GM23338 (cell line): ENCODE measurements at regions not wholly inside any gene's neighbourhood (a gene's known extent, or its start where the extent isn't known, plus 50 kb on each side); places are given as distances from the start of the nearest gene placed in this dataset.

Source experiments
- ATAC-seq: fragments of 200-7000 bp; cut with Tn5 transposase; 3 replicates; pipeline ENCODE4 v1.9.1; 2020
- DNase-seq: peaks from one replicate; pipeline ENCODE4 v3.0.0-alpha.2; 2015; ENCODE audit warnings: low spot score
- H2AFZ ChIP-seq: fragments of 200-600 bp; sonication (generic); 2 replicates; pipeline ENCODE4 v1.8.0; 2016; ENCODE audit warnings: antibody characterized with exemption, mild to moderate bottlenecking, moderate library complexity
- H3F3A ChIP-seq: fragments of 200-600 bp; sonication (generic); replicated peaks from 2 replicates; pipeline ENCODE4 v1.8.0; 2017; ENCODE audit warnings: antibody characterized with exemption, mixed run types, low read depth
- H3K27ac ChIP-seq: fragments of 200-600 bp; sonication (generic); 2 replicates; pipeline ENCODE4 v1.6.1; 2016; ENCODE audit warnings: low read depth
- H3K27me3 ChIP-seq: fragments of 200-600 bp; sonication (generic); 2 replicates; pipeline ENCODE4 v1.8.0; 2016; ENCODE audit warnings: mild to moderate bottlenecking, mixed run types, moderate library complexity; ENCODE audit not compliant: insufficient read depth
- H3K36me3 ChIP-seq: fragments of 200-600 bp; sonication (generic); 2 replicates; pipeline ENCODE4 v1.8.0; 2016; ENCODE audit warnings: mild to moderate bottlenecking; ENCODE audit not compliant: insufficient read depth
- H3K4me1 ChIP-seq: fragments of 200-600 bp; sonication (generic); 2 replicates; pipeline ENCODE4 v1.8.0; 2016; ENCODE audit warnings: mild to moderate bottlenecking, moderate library complexity; ENCODE audit not compliant: insufficient read depth
- H3K4me2 ChIP-seq: fragments of 200-600 bp; sonication (generic); 2 replicates; pipeline ENCODE4 v1.7.1; 2017; ENCODE audit warnings: mixed run types
- H3K4me3 ChIP-seq: fragments of 200-600 bp; sonication (generic); 2 replicates; pipeline ENCODE4 v1.6.1; 2016; ENCODE audit warnings: mixed run types
- H3K79me2 ChIP-seq: fragments of 200-600 bp; sonication (generic); replicated peaks from 2 replicates; pipeline ENCODE4 v1.8.0; 2017; ENCODE audit warnings: mild to moderate bottlenecking; ENCODE audit not compliant: insufficient read depth
- H3K9me2 ChIP-seq: fragments of 200-600 bp; sonication (generic); 2 replicates; pipeline ENCODE4 v1.8.0; 2017; ENCODE audit not compliant: insufficient read depth
- H4K20me1 ChIP-seq: fragments of 200-600 bp; sonication (generic); replicated peaks from 2 replicates; pipeline ENCODE4 v1.8.0; 2017; ENCODE audit warnings: mild to moderate bottlenecking; ENCODE audit not compliant: insufficient read depth
- H3K27ac Mint-ChIP-seq: 2 replicates; pipeline ENCODE4 v1.8.0; 2020; ENCODE audit warnings: inconsistent platforms, mild to moderate bottlenecking, moderate library complexity, mixed read lengths
- H3K27me3 Mint-ChIP-seq: 3 replicates; pipeline ENCODE4 v1.8.0; 2022; ENCODE audit warnings: low read depth, mild to moderate bottlenecking, moderate library complexity, mixed read lengths, inconsistent platforms; ENCODE audit not compliant: insufficient read depth, poor library complexity
- H3K36me3 Mint-ChIP-seq: 3 replicates; pipeline ENCODE4 v1.8.0; 2021; ENCODE audit warnings: low read depth, mild to moderate bottlenecking, inconsistent platforms, moderate library complexity, mixed read lengths
- H3K4me1 Mint-ChIP-seq: 3 replicates; pipeline ENCODE4 v1.8.0; 2020; ENCODE audit warnings: mild to moderate bottlenecking, inconsistent platforms, mixed read lengths
- H3K4me3 Mint-ChIP-seq: 3 replicates; pipeline ENCODE4 v1.8.0; 2021; ENCODE audit warnings: moderate library complexity, mild to moderate bottlenecking, inconsistent platforms, mixed read lengths
- H3K9me3 Mint-ChIP-seq: 3 replicates; pipeline ENCODE4 v1.8.0; 2020; ENCODE audit warnings: moderate library complexity, mild to moderate bottlenecking, inconsistent platforms, mixed read lengths
- CREB1 ChIP-seq: fragments of 250-450 bp; sonication (Bioruptor Pico); IDR thresholded peaks from 2 replicates; pipeline ENCODE4 v1.5.0; 2020; ENCODE audit warnings: low read depth, mild to moderate bottlenecking, moderate library complexity
- CTCF ChIP-seq, 2 experiments: fragments of 200-600 bp in 1 of 2; sonication (generic) in 1 of 2; conservative IDR thresholded peaks; 2 replicates each; pipeline versions ENCODE4 v1.5.1 to v1.6.1; 2016 to 2017; ENCODE audit warnings: antibody characterized with exemption in 2 of 2, low read depth in 2 of 2, mild to moderate bottlenecking in 2 of 2, moderate library complexity in 1 of 2
- ETS1 ChIP-seq: IDR thresholded peaks from 2 replicates; pipeline ENCODE4 v1.6.1; 2016; ENCODE audit warnings: antibody characterized with exemption
- EZH2phosphoT487 ChIP-seq: fragments of 200-600 bp; sonication (generic); IDR thresholded peaks from one replicate; pipeline ENCODE4 v1.8.1; 2018; ENCODE audit warnings: antibody characterized with exemption; ENCODE audit not compliant: unreplicated experiment
- STAT1 ChIP-seq: IDR thresholded peaks from one replicate; pipeline ENCODE4 v1.6.1; 2016; ENCODE audit warnings: antibody characterized with exemption; ENCODE audit not compliant: unreplicated experiment
- ZNF114 ChIP-seq: fragments of 250-450 bp; sonication (Bioruptor Pico); IDR thresholded peaks from 2 replicates; pipeline ENCODE4 v1.5.0; 2020; ENCODE audit warnings: mild to moderate bottlenecking, moderate library complexity
- ZNF331 ChIP-seq: fragments of 250-450 bp; sonication (Bioruptor Pico); IDR thresholded peaks from 2 replicates; pipeline ENCODE4 v1.5.0; 2020; ENCODE audit warnings: low read depth, mild to moderate bottlenecking, moderate library complexity
- ZNF462 ChIP-seq: fragments of 250-450 bp; sonication (Bioruptor Pico); IDR thresholded peaks from 2 replicates; pipeline ENCODE4 v1.5.0; 2020; ENCODE audit warnings: mild to moderate bottlenecking, moderate library complexity
- TF ChIP-seq, protein P1 (sequence below): IDR thresholded peaks from one replicate; pipeline ENCODE4 v1.6.1; 2018; ENCODE audit warnings: antibody characterized with exemption; ENCODE audit not compliant: unreplicated experiment

DNA sequence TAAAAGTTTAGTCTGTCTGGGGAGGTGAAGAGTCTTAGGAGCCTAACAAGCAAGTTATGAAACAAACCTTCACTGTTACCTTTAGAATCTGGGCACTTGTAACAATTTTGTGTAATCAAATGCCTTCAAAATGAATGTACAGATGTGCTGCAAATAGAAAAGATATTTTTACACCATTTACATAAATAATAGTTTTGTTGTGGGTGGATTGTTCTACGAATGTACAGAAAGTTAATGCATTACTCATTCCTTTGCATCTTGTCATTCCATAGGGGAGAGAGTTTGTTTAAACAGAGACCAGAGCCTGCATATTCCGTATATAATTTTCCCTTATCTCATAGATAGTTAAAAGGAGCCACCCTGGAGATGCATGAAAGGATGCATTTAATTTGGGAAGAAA is 576.9 kb upstream of the SGCD start:
- Histone ChIP-seq H3K4me2 (no peak overlapping the region), H3K4me1 (no peaks in the 10 kb centered on the region), H3K36me3 (no peaks in the 10 kb centered on the region), H2AFZ (no peak overlapping the region), H3K4me3 (no peak overlapping the region), H3K9me2 (0 out of 2 replicates have a peak, but pooled peaks cover 2% of the 10 kb centered on the region), H3K27ac (no peak overlapping the region), H3K79me2 (no peaks in the 10 kb centered on the region), H4K20me1 (no peaks in the 10 kb centered on the region), H3F3A (no peaks in the 10 kb centered on the region), H3K27me3 (no peaks in the 10 kb centered on the region)
- Mint-ChIP-seq H3K4me1 (no peaks in the 10 kb centered on the region), H3K4me3 (no peak overlapping the region), H3K27ac (no peak overlapping the region), H3K9me3 (peaks cover 5% of the 10 kb centered on the region; the same call in 2 of the 3 replicates), H3K27me3 (no peaks in the 10 kb centered on the region), H3K36me3 (no peaks in the 10 kb centered on the region)
- no peak for ATAC-seq
- DNase-seq, result no peak
- TF ChIP-seq, protein P1, sequence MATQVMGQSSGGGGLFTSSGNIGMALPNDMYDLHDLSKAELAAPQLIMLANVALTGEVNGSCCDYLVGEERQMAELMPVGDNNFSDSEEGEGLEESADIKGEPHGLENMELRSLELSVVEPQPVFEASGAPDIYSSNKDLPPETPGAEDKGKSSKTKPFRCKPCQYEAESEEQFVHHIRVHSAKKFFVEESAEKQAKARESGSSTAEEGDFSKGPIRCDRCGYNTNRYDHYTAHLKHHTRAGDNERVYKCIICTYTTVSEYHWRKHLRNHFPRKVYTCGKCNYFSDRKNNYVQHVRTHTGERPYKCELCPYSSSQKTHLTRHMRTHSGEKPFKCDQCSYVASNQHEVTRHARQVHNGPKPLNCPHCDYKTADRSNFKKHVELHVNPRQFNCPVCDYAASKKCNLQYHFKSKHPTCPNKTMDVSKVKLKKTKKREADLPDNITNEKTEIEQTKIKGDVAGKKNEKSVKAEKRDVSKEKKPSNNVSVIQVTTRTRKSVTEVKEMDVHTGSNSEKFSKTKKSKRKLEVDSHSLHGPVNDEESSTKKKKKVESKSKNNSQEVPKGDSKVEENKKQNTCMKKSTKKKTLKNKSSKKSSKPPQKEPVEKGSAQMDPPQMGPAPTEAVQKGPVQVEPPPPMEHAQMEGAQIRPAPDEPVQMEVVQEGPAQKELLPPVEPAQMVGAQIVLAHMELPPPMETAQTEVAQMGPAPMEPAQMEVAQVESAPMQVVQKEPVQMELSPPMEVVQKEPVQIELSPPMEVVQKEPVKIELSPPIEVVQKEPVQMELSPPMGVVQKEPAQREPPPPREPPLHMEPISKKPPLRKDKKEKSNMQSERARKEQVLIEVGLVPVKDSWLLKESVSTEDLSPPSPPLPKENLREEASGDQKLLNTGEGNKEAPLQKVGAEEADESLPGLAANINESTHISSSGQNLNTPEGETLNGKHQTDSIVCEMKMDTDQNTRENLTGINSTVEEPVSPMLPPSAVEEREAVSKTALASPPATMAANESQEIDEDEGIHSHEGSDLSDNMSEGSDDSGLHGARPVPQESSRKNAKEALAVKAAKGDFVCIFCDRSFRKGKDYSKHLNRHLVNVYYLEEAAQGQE, result no peak
- no peak for TF ChIP-seq CTCF (conservative IDR thresholded peaks at IDR 0.05; ENCODE audit: low read depth in 2 of 2)
- no peak for TF ChIP-seq STAT1
- no peak for TF ChIP-seq CREB1 (CRISPR knock-in tag)
- TF ChIP-seq ZNF114 (CRISPR knock-in tag), result no peak
- no peak for TF ChIP-seq ZNF462 (CRISPR knock-in tag)
- TF ChIP-seq ETS1, result no peak
- no peak for TF ChIP-seq EZH2phosphoT487
- TF ChIP-seq ZNF331 (CRISPR knock-in tag), result no peak
